SK-N-SH treated with all-trans-retinoic acid at 6 μM for 48 hours (cell line): ENCODE measurements at regions not wholly inside any gene's neighbourhood (a gene's known extent, or its start where the extent isn't known, plus 50 kb on each side); places are given as distances from the start of the nearest gene placed in this dataset.

Source experiments
- BACH2 ChIP-seq: fragments of 250-450 bp; sonication (Bioruptor Pico); IDR thresholded peaks from 2 replicates; pipeline ENCODE4 v1.9.0; 2021; ENCODE audit warnings: mild to moderate bottlenecking, borderline replicate concordance
- CREB5 ChIP-seq: fragments of 250-450 bp; sonication (Bioruptor Pico); IDR thresholded peaks from 2 replicates; pipeline ENCODE4 v1.5.1; 2020; ENCODE audit warnings: low read depth, mild to moderate bottlenecking, moderate library complexity
- ESRRG ChIP-seq: fragments of 250-450 bp; sonication (Bioruptor Pico); IDR thresholded peaks from 2 replicates; pipeline ENCODE4 v1.6.1; 2021; ENCODE audit warnings: mild to moderate bottlenecking

GRCh38 chr12:60844101-60844500 is 1248.3 kb downstream of the SLC16A7 start:
- no peak for TF ChIP-seq CREB5 (CRISPR knock-in tag)
- TF ChIP-seq BACH2 (CRISPR knock-in tag): no peak
- TF ChIP-seq ESRRG (CRISPR knock-in tag): no peak
